Ishikawa (cell line): ENCODE measurements at regions not wholly inside any gene's neighbourhood (a gene's known extent, or its start where the extent isn't known, plus 50 kb on each side); places are given as distances from the start of the nearest gene placed in this dataset.

Experiments
- CEBPB ChIP-seq: IDR thresholded peaks from 2 replicates; pipeline ENCODE4 v1.6.1; 2012
- CREB1 ChIP-seq: IDR thresholded peaks from 2 replicates; pipeline ENCODE4 v1.6.1; 2012; ENCODE audit warnings: low read depth
- EGR1 ChIP-seq: IDR thresholded peaks from 2 replicates; pipeline ENCODE4 v1.6.1; 2012
- EP300 ChIP-seq: IDR thresholded peaks from 2 replicates; pipeline ENCODE4 v1.6.1; 2012; ENCODE audit warnings: borderline replicate concordance
- FOXM1 ChIP-seq: IDR thresholded peaks from 2 replicates; pipeline ENCODE4 v1.6.1; 2012; ENCODE audit warnings: low read depth, borderline replicate concordance
- NFIC ChIP-seq: IDR thresholded peaks from 2 replicates; pipeline ENCODE4 v1.6.1; 2012
- RAD21 ChIP-seq: IDR thresholded peaks from 2 replicates; pipeline ENCODE4 v1.6.1; 2012; ENCODE audit warnings: low read depth
- TAF1 ChIP-seq: IDR thresholded peaks from 2 replicates; pipeline ENCODE4 v1.6.1; 2012; ENCODE audit warnings: low read depth, mild to moderate bottlenecking
- TCF12 ChIP-seq: IDR thresholded peaks from 2 replicates; pipeline ENCODE4 v1.6.1; 2012; ENCODE audit warnings: low read depth
- TEAD4 ChIP-seq: IDR thresholded peaks from 2 replicates; pipeline ENCODE4 v1.6.1; 2012
- YY1 ChIP-seq: IDR thresholded peaks from 2 replicates; pipeline ENCODE4 v1.6.1; 2012; ENCODE audit warnings: low read depth
- ZBTB7A ChIP-seq: IDR thresholded peaks from 2 replicates; pipeline ENCODE4 v1.6.1; 2012; ENCODE audit warnings: low read depth
- TF ChIP-seq, protein P1 (sequence below): IDR thresholded peaks from 2 replicates; pipeline ENCODE4 v1.6.1; 2012
- TF ChIP-seq, protein P2 (sequence below): IDR thresholded peaks from 2 replicates; pipeline ENCODE4 v1.6.1; 2012; ENCODE audit warnings: low read depth, mild to moderate bottlenecking
- TF ChIP-seq, protein P3 (sequence below): IDR thresholded peaks from 2 replicates; pipeline ENCODE4 v1.6.1; 2012

DNA sequence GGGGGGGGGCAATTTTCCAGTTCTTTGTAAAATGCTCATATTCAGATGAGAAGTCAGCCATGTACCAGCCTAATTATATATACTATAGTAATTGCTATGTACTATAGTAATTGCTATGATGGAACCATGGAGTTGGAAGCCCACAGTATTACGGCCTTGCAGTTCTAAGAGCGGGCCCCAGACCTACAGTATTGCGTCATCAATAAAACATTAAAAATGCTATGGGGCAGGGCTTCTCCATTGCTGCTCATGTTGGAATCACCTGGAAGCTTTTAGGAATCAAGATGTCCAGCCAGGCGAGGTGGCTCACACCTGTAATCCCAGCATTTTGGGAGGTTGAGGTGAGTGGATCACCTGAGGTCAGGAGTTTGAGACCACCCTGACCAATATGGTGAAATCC lies 443.7 kb upstream of the GRM7 start:
- no peak for TF ChIP-seq TEAD4
- no peak for TF ChIP-seq TCF12
- TF ChIP-seq CEBPB, result no peak
- no peak for TF ChIP-seq EGR1
- TF ChIP-seq, protein P1, sequence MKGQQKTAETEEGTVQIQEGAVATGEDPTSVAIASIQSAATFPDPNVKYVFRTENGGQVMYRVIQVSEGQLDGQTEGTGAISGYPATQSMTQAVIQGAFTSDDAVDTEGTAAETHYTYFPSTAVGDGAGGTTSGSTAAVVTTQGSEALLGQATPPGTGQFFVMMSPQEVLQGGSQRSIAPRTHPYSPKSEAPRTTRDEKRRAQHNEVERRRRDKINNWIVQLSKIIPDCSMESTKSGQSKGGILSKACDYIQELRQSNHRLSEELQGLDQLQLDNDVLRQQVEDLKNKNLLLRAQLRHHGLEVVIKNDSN, result no peak
- TF ChIP-seq YY1, result no peak
- TF ChIP-seq, protein P2, sequence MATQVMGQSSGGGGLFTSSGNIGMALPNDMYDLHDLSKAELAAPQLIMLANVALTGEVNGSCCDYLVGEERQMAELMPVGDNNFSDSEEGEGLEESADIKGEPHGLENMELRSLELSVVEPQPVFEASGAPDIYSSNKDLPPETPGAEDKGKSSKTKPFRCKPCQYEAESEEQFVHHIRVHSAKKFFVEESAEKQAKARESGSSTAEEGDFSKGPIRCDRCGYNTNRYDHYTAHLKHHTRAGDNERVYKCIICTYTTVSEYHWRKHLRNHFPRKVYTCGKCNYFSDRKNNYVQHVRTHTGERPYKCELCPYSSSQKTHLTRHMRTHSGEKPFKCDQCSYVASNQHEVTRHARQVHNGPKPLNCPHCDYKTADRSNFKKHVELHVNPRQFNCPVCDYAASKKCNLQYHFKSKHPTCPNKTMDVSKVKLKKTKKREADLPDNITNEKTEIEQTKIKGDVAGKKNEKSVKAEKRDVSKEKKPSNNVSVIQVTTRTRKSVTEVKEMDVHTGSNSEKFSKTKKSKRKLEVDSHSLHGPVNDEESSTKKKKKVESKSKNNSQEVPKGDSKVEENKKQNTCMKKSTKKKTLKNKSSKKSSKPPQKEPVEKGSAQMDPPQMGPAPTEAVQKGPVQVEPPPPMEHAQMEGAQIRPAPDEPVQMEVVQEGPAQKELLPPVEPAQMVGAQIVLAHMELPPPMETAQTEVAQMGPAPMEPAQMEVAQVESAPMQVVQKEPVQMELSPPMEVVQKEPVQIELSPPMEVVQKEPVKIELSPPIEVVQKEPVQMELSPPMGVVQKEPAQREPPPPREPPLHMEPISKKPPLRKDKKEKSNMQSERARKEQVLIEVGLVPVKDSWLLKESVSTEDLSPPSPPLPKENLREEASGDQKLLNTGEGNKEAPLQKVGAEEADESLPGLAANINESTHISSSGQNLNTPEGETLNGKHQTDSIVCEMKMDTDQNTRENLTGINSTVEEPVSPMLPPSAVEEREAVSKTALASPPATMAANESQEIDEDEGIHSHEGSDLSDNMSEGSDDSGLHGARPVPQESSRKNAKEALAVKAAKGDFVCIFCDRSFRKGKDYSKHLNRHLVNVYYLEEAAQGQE, result no peak
- no peak for TF ChIP-seq TAF1

DNA sequence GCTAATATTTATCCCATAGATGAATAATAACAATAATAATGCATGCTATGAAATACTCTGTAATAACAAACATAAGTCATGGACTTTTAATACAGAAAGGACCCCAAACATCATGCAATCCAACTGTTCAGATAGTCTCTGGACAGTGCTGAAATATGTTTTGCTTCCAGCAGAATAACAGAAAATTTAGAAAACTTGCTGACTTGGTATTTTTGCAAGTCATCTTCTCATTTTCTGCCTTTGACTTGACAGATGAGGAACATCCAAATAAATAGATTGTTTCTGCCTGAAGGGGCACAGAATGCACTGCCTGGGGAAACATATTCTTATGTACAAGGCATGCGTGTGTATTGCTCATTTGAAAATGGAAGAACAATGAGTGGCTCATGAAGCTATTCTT lies 442.4 kb upstream of the GRM7 start:
- TF ChIP-seq, protein P3, sequence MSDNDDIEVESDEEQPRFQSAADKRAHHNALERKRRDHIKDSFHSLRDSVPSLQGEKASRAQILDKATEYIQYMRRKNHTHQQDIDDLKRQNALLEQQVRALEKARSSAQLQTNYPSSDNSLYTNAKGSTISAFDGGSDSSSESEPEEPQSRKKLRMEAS, result no peak
- no peak for TF ChIP-seq ZBTB7A
- TF ChIP-seq, protein P1, result no peak
- TF ChIP-seq TCF12, result no peak
- no peak for TF ChIP-seq YY1
- no peak for TF ChIP-seq TAF1

DNA sequence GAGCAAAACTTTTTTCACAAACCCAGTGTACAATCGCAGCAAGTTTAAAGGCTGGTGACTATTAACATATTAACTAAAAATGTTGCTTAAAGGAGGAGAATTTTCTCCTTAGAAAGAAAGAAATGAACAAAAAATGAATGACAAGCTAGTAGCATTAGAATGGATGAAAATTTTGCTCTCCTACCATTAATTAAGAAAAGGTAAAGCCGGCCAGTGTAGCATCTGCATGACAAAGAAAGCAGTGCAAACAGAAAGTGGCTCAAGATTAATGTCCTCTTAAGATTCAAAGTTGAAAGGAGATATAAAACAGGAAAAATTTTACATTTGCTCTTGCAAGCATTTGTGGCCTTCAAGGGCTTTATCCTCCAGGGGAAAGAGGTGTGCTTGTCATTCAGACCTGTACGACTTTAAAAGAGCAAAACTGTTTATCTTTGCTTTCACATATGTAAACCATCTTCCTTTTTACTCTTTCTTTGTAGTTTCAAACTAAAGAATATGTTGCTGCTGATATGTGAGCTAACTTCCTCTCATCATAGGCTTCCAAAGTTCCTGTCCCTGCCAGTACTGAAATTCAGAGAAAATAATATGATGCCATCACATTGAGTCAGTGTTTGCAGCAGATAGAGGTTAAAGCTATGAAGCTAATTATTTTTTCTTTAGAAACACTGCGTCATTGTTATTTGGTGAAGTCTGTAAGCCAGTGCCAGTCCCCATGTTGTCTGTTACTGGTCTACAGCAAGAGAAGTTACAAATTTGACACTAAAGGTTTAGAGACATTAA lies 439.1 kb upstream of the GRM7 start:
- TF ChIP-seq TAF1 (no peak), YY1 (no peak), CEBPB (no peak), EP300 (no peak), FOXM1 (no peak)
- TF ChIP-seq, protein P3, result no peak

DNA sequence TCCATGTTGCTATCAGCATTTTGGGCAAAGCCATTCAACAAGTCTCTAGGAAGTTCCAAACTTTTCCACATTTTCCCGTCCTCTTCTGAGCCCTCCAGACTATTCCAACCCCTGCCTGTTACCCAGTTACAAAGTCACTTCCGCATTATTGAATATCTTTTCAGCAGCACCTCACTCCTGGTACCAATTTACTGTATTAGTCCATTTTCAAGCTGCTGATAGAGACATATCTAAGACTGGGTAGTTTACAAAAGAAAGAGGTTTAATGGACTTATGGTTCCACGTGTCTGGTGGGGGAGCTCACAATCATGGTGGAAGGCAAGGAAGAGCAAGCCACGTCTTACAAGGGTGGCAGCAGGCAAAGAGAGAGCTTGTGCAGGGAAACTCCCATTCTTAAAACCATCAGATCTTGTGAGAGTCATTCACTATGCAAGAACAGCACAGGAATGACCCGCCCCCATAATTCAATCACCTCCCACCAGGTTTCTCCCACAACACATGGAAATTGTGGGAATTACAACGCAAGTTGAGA lies 435.6 kb upstream of the GRM7 start:
- TF ChIP-seq ZBTB7A (no peak), NFIC (no peak)
- TF ChIP-seq, protein P2, result no peak
- TF ChIP-seq, protein P1, result no peak

DNA sequence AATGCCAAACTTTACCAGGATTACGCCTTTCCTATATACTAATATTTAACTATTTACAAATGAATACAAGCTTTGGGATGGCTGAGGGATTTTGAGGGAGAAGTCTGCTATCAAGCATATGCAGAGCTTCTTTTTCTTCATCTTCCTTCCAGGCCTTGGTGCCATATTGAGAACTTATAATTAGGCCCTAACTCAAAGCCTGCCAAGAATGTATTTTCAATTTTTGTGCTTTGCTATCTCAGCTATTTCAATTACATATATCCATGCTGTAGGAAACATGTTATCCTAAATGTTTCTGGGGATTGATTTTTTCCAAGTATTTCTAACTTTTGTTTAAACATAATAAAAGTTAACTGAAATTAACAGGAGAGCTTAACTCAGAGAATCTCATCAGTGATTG lies 425.0 kb upstream of the GRM7 start:
- no peak for TF ChIP-seq YY1
- no peak for TF ChIP-seq EGR1
- no peak for TF ChIP-seq RAD21
- TF ChIP-seq CREB1, result no peak
- TF ChIP-seq ZBTB7A, result no peak
- TF ChIP-seq CEBPB, result no peak
- TF ChIP-seq NFIC, result no peak
- TF ChIP-seq, protein P1, result no peak
- TF ChIP-seq, protein P3, result no peak
- no peak for TF ChIP-seq FOXM1
- TF ChIP-seq EP300, result no peak
- TF ChIP-seq TCF12, result no peak

DNA sequence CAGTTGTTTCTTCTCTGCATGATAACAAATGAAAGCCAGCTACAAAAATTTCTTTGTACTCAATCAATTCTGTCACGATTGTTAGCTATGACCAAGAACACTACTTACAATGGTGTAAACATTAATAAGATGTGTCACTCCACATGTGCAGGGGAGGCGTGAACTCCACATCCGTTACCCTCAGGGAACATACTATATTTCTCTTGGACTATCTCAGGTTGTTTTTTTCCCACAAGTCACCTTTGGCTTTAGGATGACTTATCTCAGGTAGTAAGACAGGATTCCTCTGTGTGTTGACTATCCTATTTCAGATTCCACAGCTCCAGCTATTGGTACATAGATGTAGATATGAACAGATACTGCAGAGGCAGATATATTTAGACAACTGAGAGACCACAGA lies 423.3 kb upstream of the GRM7 start:
- TF ChIP-seq, protein P1, result no peak
- TF ChIP-seq FOXM1, result no peak
- no peak for TF ChIP-seq NFIC
- TF ChIP-seq RAD21, result no peak
- TF ChIP-seq, protein P2, result no peak
- no peak for TF ChIP-seq TAF1
